Spleen (tissue), 11 donors: ENCODE measurements at regions not wholly inside any gene's neighbourhood (a gene's known extent, or its start where the extent isn't known, plus 50 kb on each side); places are given as distances from the start of the nearest gene placed in this dataset.

Source experiments
- DNase-seq: peaks from one replicate; pipeline ENCODE4 v3.0.0-alpha.2; 2020
- H3K27ac ChIP-seq, 8 donors: fragments of 200-600 bp; sonication (generic) in 7 of 8; 1 replicate in 4 of 8; 2 replicates in 4 of 8; pipeline versions ENCODE4 v1.5.0 to v1.8.0; 2016 to 2021; ENCODE audit warnings: inconsistent platforms in 4 of 8, mild to moderate bottlenecking in 4 of 8, moderate library complexity in 1 of 8
- H3K27me3 ChIP-seq, 7 donors: fragments of 200-600 bp; sonication (generic) in 6 of 7; replicated peaks in 1 of 7; 1 replicate in 4 of 7; 2 replicates in 3 of 7; pipeline versions ENCODE4 v1.5.0 to v1.8.0; 2016 to 2021; ENCODE audit warnings: inconsistent platforms in 3 of 7, mild to moderate bottlenecking in 1 of 7
- H3K36me3 ChIP-seq, 6 donors: fragments of 200-600 bp; sonication (generic) in 5 of 6; 1 replicate in 4 of 6; 2 replicates in 2 of 6; pipeline versions ENCODE4 v1.5.0 to v1.8.0; 2016 to 2021; ENCODE audit warnings: inconsistent platforms in 2 of 6
- H3K4me1 ChIP-seq, 6 donors: fragments of 200-600 bp; sonication (generic) in 5 of 6; 1 replicate in 3 of 6; 2 replicates in 3 of 6; pipeline versions ENCODE4 v1.5.0 to v1.8.0; 2016 to 2021; ENCODE audit warnings: inconsistent platforms in 3 of 6
- H3K4me3 ChIP-seq, 8 donors: fragments of 200-600 bp; sonication (generic) in 7 of 8; 1 replicate in 4 of 8; 2 replicates in 4 of 8; pipeline versions ENCODE4 v1.5.0 to v1.8.0; 2016 to 2021; ENCODE audit warnings: inconsistent platforms in 4 of 8, mild to moderate bottlenecking in 4 of 8, moderate library complexity in 2 of 8
- H3K9me3 ChIP-seq, 8 donors: fragments of 200-600 bp; sonication (generic) in 7 of 8; 1 replicate in 4 of 8; 2 replicates in 4 of 8; pipeline versions ENCODE4 v1.5.0 to v1.8.0; 2016 to 2021; ENCODE audit warnings: inconsistent platforms in 4 of 8
- POLR2A ChIP-seq, 3 donors: fragments of 450-650 bp; IDR thresholded peaks; one replicate each; pipeline ENCODE4 v1.5.1; 2017; ENCODE audit warnings: antibody characterized with exemption in 3 of 3, mild to moderate bottlenecking in 1 of 3
- POLR2AphosphoS5 ChIP-seq, 3 donors: sonication (generic); formaldehyde crosslinking; IDR thresholded peaks; one replicate each; pipeline ENCODE4 v1.5.1; 2017; ENCODE audit warnings: antibody characterized with exemption in 3 of 3
- WGBS, 5 donors: extraction: QIAGEN DNeasy Blood & Tissue Kit in 3 of 5; methylation state at CpG; one replicate each; pipeline versions ENCODE4 v1.1.5 to v1.1.7; 2013 to 2018; 5-methylcytosine and 5-hydroxymethylcytosine counted together
- intact Hi-C: fragments of 100-400 bp; cut with DNase I; formaldehyde crosslinking; loops from one replicate; pipeline ENCODE4 v1.15.0; 2023; ENCODE audit warnings: low total_unique reads
- TF ChIP-seq, protein P1 (sequence below), 11 experiments: fragments of 200-600 bp in 7 of 11; fragments of 450-650 bp in 4 of 11; sonication (generic) in 4 of 11; IDR thresholded peaks in 8 of 11; conservative IDR thresholded peaks in 3 of 11; 1 replicate in 7 of 11; 2 replicates in 4 of 11; pipeline versions ENCODE4 v1.4.0 to v1.8.0; 2016 to 2021; ENCODE audit warnings: antibody characterized with exemption in 11 of 11, inconsistent platforms in 4 of 11, mild to moderate bottlenecking in 1 of 11
- donor health status: healthy with polysubstance abuse.
- donor health status: DM: no; HTN: no; CAD: no; lungs with moderate emphysema.
- donor health status: DM: no; HTN: no; CAD: no.
- donor health status: Bipolar disorder and iron deficiency.
- donor health status: healthy.
- donor health status: DM: no; HTN: no; CAD: no.
- donor health status: DM: yes; HTN: yes; CAD: no.

DNA sequence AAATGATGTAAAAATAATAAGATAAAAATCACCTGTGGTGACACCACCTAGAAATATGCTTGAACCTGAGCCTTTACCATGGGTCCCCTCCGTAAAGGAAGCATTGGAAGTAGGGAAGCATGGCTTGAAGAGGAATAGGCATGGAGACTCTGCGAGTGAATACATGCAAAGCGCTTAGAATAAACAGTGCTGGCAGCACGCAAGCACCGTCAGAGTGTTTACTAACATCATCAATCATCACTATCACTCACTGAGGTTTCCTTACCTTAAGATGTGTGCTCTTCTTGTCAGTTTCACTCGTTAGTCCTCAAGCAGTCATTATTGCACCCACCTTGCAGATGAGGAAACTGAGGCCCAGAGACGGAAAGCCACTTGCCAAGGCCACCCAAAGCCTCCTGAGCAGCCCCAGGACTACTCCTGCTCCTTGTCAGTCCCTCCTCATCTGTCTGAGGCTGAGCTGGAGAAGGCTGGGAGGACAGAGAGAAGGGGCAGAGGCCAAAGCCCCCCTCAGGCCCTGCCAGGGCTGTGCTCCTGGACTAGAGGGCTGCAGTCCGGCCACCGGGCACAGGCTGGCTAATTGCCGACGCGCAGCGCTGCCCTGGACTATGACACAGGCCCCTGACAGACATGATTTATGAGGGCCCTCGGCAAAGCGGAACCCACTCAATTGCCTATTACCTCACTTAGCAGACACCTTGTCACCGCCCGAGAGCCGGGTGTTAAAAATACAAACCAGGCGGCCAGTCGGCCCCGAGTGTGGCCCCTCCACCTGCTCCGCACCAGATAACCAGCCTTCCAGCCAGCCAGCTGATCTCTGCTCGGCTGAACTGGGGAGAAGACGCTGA, 168.9 kb downstream of the MN1 start:
- DNase-seq, result no peak
- Histone ChIP-seq H3K4me3 (no peak overlapping the region), H3K27me3 (peaks cover 0 to 52% (median 0%) of the 10 kb centered on the region in 7 donors), H3K4me1 (no peaks in the 10 kb centered on the region), H3K36me3 (no peaks in the 10 kb centered on the region), H3K27ac (no peak overlapping the region), H3K9me3 (no peaks in the 10 kb centered on the region)
- TF ChIP-seq POLR2AphosphoS5 (IDR thresholded peaks at IDR 0.05) (no peak), POLR2A (IDR thresholded peaks at IDR 0.05) (no peak)
- TF ChIP-seq, protein P1, sequence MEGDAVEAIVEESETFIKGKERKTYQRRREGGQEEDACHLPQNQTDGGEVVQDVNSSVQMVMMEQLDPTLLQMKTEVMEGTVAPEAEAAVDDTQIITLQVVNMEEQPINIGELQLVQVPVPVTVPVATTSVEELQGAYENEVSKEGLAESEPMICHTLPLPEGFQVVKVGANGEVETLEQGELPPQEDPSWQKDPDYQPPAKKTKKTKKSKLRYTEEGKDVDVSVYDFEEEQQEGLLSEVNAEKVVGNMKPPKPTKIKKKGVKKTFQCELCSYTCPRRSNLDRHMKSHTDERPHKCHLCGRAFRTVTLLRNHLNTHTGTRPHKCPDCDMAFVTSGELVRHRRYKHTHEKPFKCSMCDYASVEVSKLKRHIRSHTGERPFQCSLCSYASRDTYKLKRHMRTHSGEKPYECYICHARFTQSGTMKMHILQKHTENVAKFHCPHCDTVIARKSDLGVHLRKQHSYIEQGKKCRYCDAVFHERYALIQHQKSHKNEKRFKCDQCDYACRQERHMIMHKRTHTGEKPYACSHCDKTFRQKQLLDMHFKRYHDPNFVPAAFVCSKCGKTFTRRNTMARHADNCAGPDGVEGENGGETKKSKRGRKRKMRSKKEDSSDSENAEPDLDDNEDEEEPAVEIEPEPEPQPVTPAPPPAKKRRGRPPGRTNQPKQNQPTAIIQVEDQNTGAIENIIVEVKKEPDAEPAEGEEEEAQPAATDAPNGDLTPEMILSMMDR (IDR thresholded peaks at IDR 0.05 in 8 of 11, conservative IDR thresholded peaks at IDR 0.05 in 3 of 11), result no peak
- 27 to 37% (median 34%) methylated on average over 23 to 24 of the region's 24 CpGs for WGBS, 5 donors
- intact Hi-C loops, result no loop called here

- H3K27ac ChIP-seq, result no peak overlapping the region
- H3K27me3 ChIP-seq, result peaks cover 0 to 58% (median 0%) of the 10 kb centered on the region in 7 donors
- H3K4me1 ChIP-seq, result no peaks in the 10 kb centered on the region
- no peak for DNase-seq
- H3K4me3 ChIP-seq, result no peak overlapping the region
- no peaks in the 10 kb centered on the region for H3K36me3 ChIP-seq
- intact Hi-C loops, result no loop called here
- TF ChIP-seq POLR2A (IDR thresholded peaks at IDR 0.05) (no peak), POLR2AphosphoS5 (IDR thresholded peaks at IDR 0.05) (no peak)
- TF ChIP-seq, protein P1 (IDR thresholded peaks at IDR 0.05 in 8 of 11, conservative IDR thresholded peaks at IDR 0.05 in 3 of 11), result no peak
- WGBS, 5 donors, result 60 to 75% (median 67%) methylated on average over 8 of the region's 8 CpGs
- no peaks in the 10 kb centered on the region for H3K9me3 ChIP-seq
These were observed 168.2 kb downstream of the MN1 start for GRCh38 chr22:27633296-27633871.

DNA sequence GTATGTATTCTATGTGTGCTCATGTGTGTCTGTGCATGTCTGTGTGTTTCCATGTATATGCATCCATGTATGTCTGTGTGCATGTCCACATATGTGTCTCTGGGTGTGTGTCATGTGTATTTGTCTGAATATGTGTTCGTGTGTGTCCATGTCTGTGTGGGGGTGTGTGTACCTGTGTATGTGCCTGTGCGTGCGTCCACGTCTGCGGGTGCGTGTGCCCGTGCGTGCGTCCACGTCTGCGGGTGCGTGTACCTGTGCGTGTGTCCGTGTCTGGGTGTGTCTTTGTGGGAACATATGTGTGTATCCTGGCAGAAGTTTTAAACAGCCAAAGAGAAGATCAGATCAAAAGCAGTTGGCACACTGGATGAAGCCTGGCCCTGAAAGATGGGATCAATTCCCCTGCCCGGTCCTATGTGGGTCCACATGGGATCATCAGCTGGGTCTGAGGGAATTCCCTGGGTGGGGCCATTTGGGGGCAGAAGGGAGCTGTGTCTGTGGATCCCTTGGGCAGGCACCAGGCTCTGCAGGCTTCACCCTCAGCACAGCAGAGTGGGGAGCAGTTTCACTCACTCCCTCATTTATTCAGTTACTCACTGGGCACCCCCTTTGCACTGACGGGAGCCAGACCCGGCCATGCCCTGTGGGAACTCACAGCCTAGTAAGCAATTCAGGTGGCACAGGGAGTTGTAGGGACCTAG, 167.4 kb downstream of the MN1 start:
- WGBS, 5 donors, result 81 to 91% (median 87%) methylated on average over 14 to 17 of the region's 17 CpGs
- intact Hi-C loops, result no loop called here
- DNase-seq, result no peak
- Histone ChIP-seq H3K27me3 (peaks cover 0 to 58% (median 0%) of the 10 kb centered on the region in 7 donors), H3K4me3 (no peak overlapping the region), H3K9me3 (no peaks in the 10 kb centered on the region), H3K27ac (no peak overlapping the region), H3K36me3 (no peaks in the 10 kb centered on the region), H3K4me1 (no peaks in the 10 kb centered on the region)
- TF ChIP-seq POLR2AphosphoS5 (IDR thresholded peaks at IDR 0.05) (no peak), POLR2A (IDR thresholded peaks at IDR 0.05) (no peak)
- TF ChIP-seq, protein P1 (IDR thresholded peaks at IDR 0.05 in 8 of 11, conservative IDR thresholded peaks at IDR 0.05 in 3 of 11), result no peak

DNA sequence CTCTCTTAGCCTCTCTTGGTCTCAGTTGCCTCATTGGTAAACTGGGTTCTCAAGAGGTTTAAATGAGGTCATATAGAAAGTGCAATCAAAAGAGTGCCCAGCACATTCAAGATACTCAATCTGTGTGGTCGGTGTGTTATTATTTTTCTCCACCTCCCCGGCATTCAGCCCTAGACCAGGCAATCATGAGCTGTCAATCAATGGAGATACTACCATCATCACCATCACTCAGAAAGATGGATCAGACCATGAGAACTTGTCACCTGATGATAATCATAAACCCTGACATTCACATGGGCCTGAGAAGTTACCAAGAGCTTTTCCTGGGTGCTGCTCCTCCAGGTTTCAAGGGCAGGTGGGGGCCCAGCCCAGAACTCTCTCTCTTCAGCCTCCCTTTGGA, 166.1 kb downstream of the MN1 start:
- DNase-seq, result no peak
- peaks cover 0 to 52% (median 0%) of the 10 kb centered on the region in 7 donors for H3K27me3 ChIP-seq
- H3K4me1 ChIP-seq, result no peaks in the 10 kb centered on the region
- 69 to 88% (median 83%) methylated on average over 2 of the region's 2 CpGs for WGBS, 5 donors
- no peaks in the 10 kb centered on the region for H3K9me3 ChIP-seq
- no peaks in the 10 kb centered on the region for H3K36me3 ChIP-seq
- H3K4me3 ChIP-seq, result no peak overlapping the region
- H3K27ac ChIP-seq, result no peak overlapping the region
- TF ChIP-seq, protein P1 (IDR thresholded peaks at IDR 0.05 in 8 of 11, conservative IDR thresholded peaks at IDR 0.05 in 3 of 11), result no peak
- TF ChIP-seq POLR2A (IDR thresholded peaks at IDR 0.05) (no peak), POLR2AphosphoS5 (IDR thresholded peaks at IDR 0.05) (no peak)
- intact Hi-C loops, result no loop called here
